SK-N-SH treated with all-trans-retinoic acid at 6 μM for 48 hours (cell line): ENCODE measurements at regions not wholly inside any gene's neighbourhood (a gene's known extent, or its start where the extent isn't known, plus 50 kb on each side); places are given as distances from the start of the nearest gene placed in this dataset.

Experiments
- ATAC-seq: fragments of 200-7000 bp; cut with Tn5 transposase; 3 replicates; pipeline ENCODE4 v1.9.1; 2020; ENCODE audit warnings: mild to moderate bottlenecking, moderate library complexity
- ARNTL ChIP-seq: fragments of 450-650 bp; formaldehyde crosslinking; IDR thresholded peaks from 2 replicates; pipeline ENCODE4 v1.5.0; 2020; ENCODE audit warnings: low read depth, mild to moderate bottlenecking, moderate library complexity, borderline replicate concordance
- CREB5 ChIP-seq: fragments of 250-450 bp; sonication (Bioruptor Pico); IDR thresholded peaks from 2 replicates; pipeline ENCODE4 v1.5.1; 2020; ENCODE audit warnings: low read depth, mild to moderate bottlenecking, moderate library complexity
- CSDC2 ChIP-seq: fragments of 250-450 bp; sonication (Bioruptor Pico); IDR thresholded peaks from 2 replicates; pipeline ENCODE4 v1.5.0; 2020; ENCODE audit warnings: mild to moderate bottlenecking, moderate library complexity
- ESRRG ChIP-seq: fragments of 250-450 bp; sonication (Bioruptor Pico); IDR thresholded peaks from 2 replicates; pipeline ENCODE4 v1.6.1; 2021; ENCODE audit warnings: mild to moderate bottlenecking
- GLIS3 ChIP-seq: fragments of 250-450 bp; sonication (Bioruptor Pico); IDR thresholded peaks from 2 replicates; pipeline ENCODE4 v1.5.0; 2020; ENCODE audit warnings: mild to moderate bottlenecking, moderate library complexity
- ISL1 ChIP-seq: fragments of 250-450 bp; sonication (Bioruptor Pico); IDR thresholded peaks from 2 replicates; pipeline ENCODE4 v2.1.2; 2022; ENCODE audit warnings: mild to moderate bottlenecking, moderate library complexity
- OSR1 ChIP-seq: fragments of 250-450 bp; sonication (Bioruptor Pico); IDR thresholded peaks from 2 replicates; pipeline ENCODE4 v1.8.0; 2022; ENCODE audit warnings: moderate library complexity, mild to moderate bottlenecking, inconsistent platforms
- PATZ1 ChIP-seq: fragments of 250-450 bp; sonication (Bioruptor Pico); IDR thresholded peaks from 2 replicates; pipeline ENCODE4 v1.8.0; 2020; ENCODE audit warnings: mild to moderate bottlenecking, moderate library complexity, borderline replicate concordance
- PPARA ChIP-seq: fragments of 250-450 bp; sonication (Bioruptor Pico); IDR thresholded peaks from 2 replicates; pipeline ENCODE4 v1.5.0; 2020; ENCODE audit warnings: mild to moderate bottlenecking, borderline replicate concordance
- SNAI2 ChIP-seq: fragments of 250-450 bp; sonication (Bioruptor Pico); IDR thresholded peaks from 2 replicates; pipeline ENCODE4 v1.5.0; 2020; ENCODE audit warnings: mild to moderate bottlenecking, moderate library complexity
- TCF4 ChIP-seq: fragments of 250-450 bp; sonication (Bioruptor Pico); IDR thresholded peaks from 2 replicates; pipeline ENCODE4 v1.8.0; 2021; ENCODE audit warnings: mild to moderate bottlenecking, moderate library complexity, borderline replicate concordance
- TOX ChIP-seq: fragments of 250-450 bp; sonication (Bioruptor Pico); IDR thresholded peaks from 2 replicates; pipeline ENCODE4 v1.8.0; 2021; ENCODE audit warnings: mild to moderate bottlenecking, moderate library complexity, borderline replicate concordance
- TSHZ2 ChIP-seq: fragments of 250-450 bp; sonication (Bioruptor Pico); IDR thresholded peaks from 2 replicates; pipeline ENCODE4 v1.5.0; 2020; ENCODE audit warnings: mild to moderate bottlenecking, moderate library complexity
- ZC3H10 ChIP-seq: fragments of 250-450 bp; sonication (Bioruptor Pico); IDR thresholded peaks from 2 replicates; pipeline ENCODE4 v1.5.1; 2021; ENCODE audit warnings: mild to moderate bottlenecking, moderate library complexity
- ZFP3 ChIP-seq: fragments of 250-450 bp; sonication (Bioruptor Pico); IDR thresholded peaks from 2 replicates; pipeline ENCODE4 v1.5.0; 2020; ENCODE audit warnings: mild to moderate bottlenecking, moderate library complexity
- ZFP30 ChIP-seq: fragments of 450-650 bp; formaldehyde crosslinking; IDR thresholded peaks from 2 replicates; pipeline ENCODE4 v1.5.0; 2022; ENCODE audit warnings: mild to moderate bottlenecking, moderate library complexity
- ZNF565 ChIP-seq: fragments of 450-650 bp; formaldehyde crosslinking; conservative IDR thresholded peaks from 2 replicates; pipeline ENCODE4 v1.5.0; 2020; ENCODE audit warnings: low read depth, mild to moderate bottlenecking, moderate library complexity
- ZNF70 ChIP-seq: fragments of 450-650 bp; formaldehyde crosslinking; IDR thresholded peaks from 2 replicates; pipeline ENCODE4 v1.5.0; 2020; ENCODE audit warnings: mild to moderate bottlenecking, moderate library complexity
- ZNF8 ChIP-seq: fragments of 450-650 bp; formaldehyde crosslinking; IDR thresholded peaks from 2 replicates; pipeline ENCODE4 v1.5.0; 2020; ENCODE audit warnings: mild to moderate bottlenecking, moderate library complexity
- TF ChIP-seq, protein P1 (sequence below): fragments of 250-450 bp; sonication (Bioruptor Pico); IDR thresholded peaks from 2 replicates; pipeline ENCODE4 v1.8.0; 2021; ENCODE audit warnings: low read depth, mild to moderate bottlenecking, moderate library complexity, borderline replicate concordance
- TF ChIP-seq, protein P2 (sequence below): fragments of 250-450 bp; sonication (Bioruptor Pico); IDR thresholded peaks from 2 replicates; pipeline ENCODE4 v1.5.1; 2021; ENCODE audit warnings: mild to moderate bottlenecking, moderate library complexity

DNA sequence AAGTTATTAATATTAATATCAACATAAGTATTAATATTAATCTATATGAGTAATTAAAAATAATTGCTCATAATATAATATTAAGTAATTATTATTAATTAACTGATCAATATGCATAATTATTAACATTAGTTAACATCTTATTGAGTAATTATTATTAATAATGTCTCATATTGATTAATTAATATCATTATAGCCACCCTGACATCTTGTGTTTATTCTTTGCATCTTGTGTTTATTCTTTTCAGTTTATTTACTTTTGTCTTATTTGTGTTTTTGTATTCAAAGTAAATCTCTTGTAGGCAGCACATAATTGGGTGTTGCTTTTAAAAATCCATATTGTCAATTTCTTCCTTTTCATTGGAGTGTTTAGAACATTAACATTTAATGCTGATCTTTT, 56.6 kb downstream of the MYEOV start:
- ATAC-seq, result no peak
- no peak for TF ChIP-seq ESRRG (CRISPR knock-in tag)
- no peak for TF ChIP-seq GLIS3
- no peak for TF ChIP-seq ZNF565 (CRISPR knock-in tag)
- TF ChIP-seq OSR1 (CRISPR knock-in tag), result no peak
- TF ChIP-seq ZNF70 (CRISPR knock-in tag), result no peak
- TF ChIP-seq ZFP3 (CRISPR knock-in tag), result no peak
- no peak for TF ChIP-seq TCF4 (CRISPR knock-in tag)
- TF ChIP-seq CREB5 (CRISPR knock-in tag), result no peak
- TF ChIP-seq, protein P1, sequence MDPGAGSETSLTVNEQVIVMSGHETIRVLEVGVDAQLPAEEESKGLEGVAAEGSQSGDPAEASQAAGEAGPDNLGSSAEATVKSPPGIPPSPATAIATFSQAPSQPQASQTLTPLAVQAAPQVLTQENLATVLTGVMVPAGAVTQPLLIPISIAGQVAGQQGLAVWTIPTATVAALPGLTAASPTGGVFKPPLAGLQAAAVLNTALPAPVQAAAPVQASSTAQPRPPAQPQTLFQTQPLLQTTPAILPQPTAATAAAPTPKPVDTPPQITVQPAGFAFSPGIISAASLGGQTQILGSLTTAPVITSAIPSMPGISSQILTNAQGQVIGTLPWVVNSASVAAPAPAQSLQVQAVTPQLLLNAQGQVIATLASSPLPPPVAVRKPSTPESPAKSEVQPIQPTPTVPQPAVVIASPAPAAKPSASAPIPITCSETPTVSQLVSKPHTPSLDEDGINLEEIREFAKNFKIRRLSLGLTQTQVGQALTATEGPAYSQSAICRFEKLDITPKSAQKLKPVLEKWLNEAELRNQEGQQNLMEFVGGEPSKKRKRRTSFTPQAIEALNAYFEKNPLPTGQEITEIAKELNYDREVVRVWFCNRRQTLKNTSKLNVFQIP (CRISPR knock-in tag), result no peak
- no peak for TF ChIP-seq TSHZ2 (CRISPR knock-in tag)
- no peak for TF ChIP-seq PPARA (CRISPR knock-in tag)
- TF ChIP-seq ISL1 (CRISPR knock-in tag), result no peak
- no peak for TF ChIP-seq PATZ1
- TF ChIP-seq, protein P2, sequence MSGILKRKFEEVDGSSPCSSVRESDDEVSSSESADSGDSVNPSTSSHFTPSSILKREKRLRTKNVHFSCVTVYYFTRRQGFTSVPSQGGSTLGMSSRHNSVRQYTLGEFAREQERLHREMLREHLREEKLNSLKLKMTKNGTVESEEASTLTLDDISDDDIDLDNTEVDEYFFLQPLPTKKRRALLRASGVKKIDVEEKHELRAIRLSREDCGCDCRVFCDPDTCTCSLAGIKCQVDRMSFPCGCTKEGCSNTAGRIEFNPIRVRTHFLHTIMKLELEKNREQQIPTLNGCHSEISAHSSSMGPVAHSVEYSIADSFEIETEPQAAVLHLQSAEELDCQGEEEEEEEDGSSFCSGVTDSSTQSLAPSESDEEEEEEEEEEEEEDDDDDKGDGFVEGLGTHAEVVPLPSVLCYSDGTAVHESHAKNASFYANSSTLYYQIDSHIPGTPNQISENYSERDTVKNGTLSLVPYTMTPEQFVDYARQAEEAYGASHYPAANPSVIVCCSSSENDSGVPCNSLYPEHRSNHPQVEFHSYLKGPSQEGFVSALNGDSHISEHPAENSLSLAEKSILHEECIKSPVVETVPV (CRISPR knock-in tag), result no peak
- TF ChIP-seq SNAI2 (CRISPR knock-in tag), result no peak
- no peak for TF ChIP-seq ARNTL (CRISPR knock-in tag)
- no peak for TF ChIP-seq ZNF8 (CRISPR knock-in tag)
- no peak for TF ChIP-seq TOX
- TF ChIP-seq, all 23 proteins: peak for 0

DNA sequence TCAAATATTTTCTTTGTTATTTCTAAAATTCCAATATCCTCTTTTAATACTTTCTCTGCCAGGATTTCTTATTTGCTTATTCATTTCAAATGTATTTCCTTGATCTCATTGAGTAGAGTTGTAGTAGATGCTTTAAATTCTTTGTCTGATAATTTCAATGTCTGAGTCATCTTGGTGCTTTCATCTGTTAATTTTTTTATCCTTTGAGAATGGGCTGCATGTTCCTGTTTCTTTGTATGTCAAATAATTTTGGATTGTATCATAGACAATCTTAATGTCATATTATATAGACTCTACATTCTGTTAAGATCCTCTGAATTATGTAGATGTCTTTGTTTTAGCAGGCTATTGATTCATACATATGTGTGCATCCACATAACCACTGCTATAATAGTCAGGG, 57.5 kb downstream of the MYEOV start:
- peak; percentile 76 for ATAC-seq
- peak; percentile 39; the same call in 1 of the 2 replicates for TF ChIP-seq ISL1 (CRISPR knock-in tag)
- TF ChIP-seq ZC3H10 (CRISPR knock-in tag), result no peak

- no peak; the same call in 2 of the 3 replicates for ATAC-seq
- TF ChIP-seq CSDC2, result no peak
- TF ChIP-seq ZC3H10 (CRISPR knock-in tag), result no peak
- TF ChIP-seq ZNF70 (CRISPR knock-in tag), result no peak
- TF ChIP-seq PATZ1, result no peak
- TF ChIP-seq ZNF565 (CRISPR knock-in tag), result no peak
- TF ChIP-seq GLIS3, result no peak
- TF ChIP-seq ARNTL (CRISPR knock-in tag), result no peak
- TF ChIP-seq, protein P1 (CRISPR knock-in tag), result no peak
- TF ChIP-seq TSHZ2 (CRISPR knock-in tag), result no peak
- no peak for TF ChIP-seq OSR1 (CRISPR knock-in tag)
- TF ChIP-seq ZFP30, result no peak
Observed at GRCh38 chr11:69352166-69352565, 58.2 kb downstream of the MYEOV start.
